Sigmoid colon (tissue), 4 donors: ENCODE measurements at regions not wholly inside any gene's neighbourhood (a gene's known extent, or its start where the extent isn't known, plus 50 kb on each side); places are given as distances from the start of the nearest gene placed in this dataset.

ENCODE experiments used
- CTCF ChIP-seq, 4 experiments: fragments of 450-650 bp in 3 of 4; fragments of 200-600 bp in 1 of 4; IDR thresholded peaks; one replicate each; pipeline ENCODE4 v1.5.1; 2016 to 2019; ENCODE audit warnings: antibody characterized with exemption in 4 of 4, mild to moderate bottlenecking in 3 of 4, moderate library complexity in 2 of 4
- EP300 ChIP-seq, 4 donors: sonication (generic); formaldehyde crosslinking; IDR thresholded peaks; one replicate each; pipeline ENCODE4 v1.6.1; 2017; ENCODE audit warnings: antibody characterized with exemption in 4 of 4
- POLR2A ChIP-seq, 2 donors: fragments of 450-650 bp; IDR thresholded peaks; one replicate each; pipeline ENCODE4 v1.6.1; 2016; ENCODE audit warnings: antibody characterized with exemption in 2 of 2, mild to moderate bottlenecking in 2 of 2, moderate library complexity in 2 of 2

- no peak for TF ChIP-seq CTCF (IDR thresholded peaks at IDR 0.05)
- no peak for TF ChIP-seq EP300 (IDR thresholded peaks at IDR 0.05)
- no peak for TF ChIP-seq POLR2A (IDR thresholded peaks at IDR 0.05)
Observed at GRCh38 chr6:65996096-65996495, 289.1 kb upstream of the EYS start.
